Ovary (tissue), 7 donors: ENCODE measurements at regions not wholly inside any gene's neighbourhood (a gene's known extent, or its start where the extent isn't known, plus 50 kb on each side); places are given as distances from the start of the nearest gene placed in this dataset.

Source experiments
- DNase-seq, 5 donors: peaks; one replicate each; pipeline ENCODE4 v3.0.0-alpha.2; 2019 to 2020
- H3K27ac ChIP-seq, 2 donors: fragments of 200-600 bp; one replicate each; pipeline versions ENCODE4 v1.5.1 to v1.8.0; 2019 to 2022
- H3K27me3 ChIP-seq: fragments of 200-600 bp; one replicate; pipeline ENCODE4 v1.8.0; 2022
- H3K36me3 ChIP-seq: fragments of 200-600 bp; sonication (generic); one replicate; pipeline ENCODE4 v1.5.1; 2019
- H3K4me1 ChIP-seq: one replicate; pipeline ENCODE4 v1.8.1; 2013; ENCODE audit warnings: mild to moderate bottlenecking, moderate library complexity; ENCODE audit not compliant: insufficient read depth
- H3K4me3 ChIP-seq: fragments of 200-600 bp; sonication (generic); one replicate; pipeline ENCODE4 v1.5.1; 2017
- H3K9me3 ChIP-seq, 2 donors: fragments of 200-600 bp in 1 of 2; sonication (generic) in 1 of 2; one replicate each; pipeline versions ENCODE4 v1.5.1 to v1.8.1; 2013 to 2019; ENCODE audit warnings: mild to moderate bottlenecking in 1 of 2, moderate library complexity in 1 of 2
- EP300 ChIP-seq: sonication (generic); formaldehyde crosslinking; IDR thresholded peaks from one replicate; pipeline ENCODE4 v1.6.1; 2017; ENCODE audit warnings: antibody characterized with exemption
- POLR2A ChIP-seq: fragments of 450-650 bp; IDR thresholded peaks from one replicate; pipeline ENCODE4 v1.6.1; 2017; ENCODE audit warnings: antibody characterized with exemption, mild to moderate bottlenecking, moderate library complexity
- WGBS, 3 donors: extraction: QIAGEN DNeasy Blood & Tissue Kit in 1 of 3; methylation state at CpG; one replicate each; pipeline versions ENCODE4 v1.1.5 to v1.1.7; 2013 to 2017; 5-methylcytosine and 5-hydroxymethylcytosine counted together
- intact Hi-C, 4 donors: fragments of 100-400 bp; cut with DNase I; formaldehyde crosslinking; loops; one replicate each; pipeline versions ENCODE4 v1.11.0 to v1.15.1; 2022 to 2023
- TF ChIP-seq, protein P1 (sequence below), 3 donors: fragments of 450-650 bp in 2 of 3; fragments of 200-600 bp in 1 of 3; IDR thresholded peaks; one replicate each; pipeline versions ENCODE4 v1.5.1 to v1.8.0; 2016 to 2022; ENCODE audit warnings: antibody characterized with exemption in 3 of 3, mild to moderate bottlenecking in 1 of 3
- donor health status: DM: no; HTN: no; CAD: no; lungs with moderate emphysema.
- donor health status: DM: no; HTN: no; CAD: no.
- donor health status: Bipolar disorder and iron deficiency.
- donor health status: DM: no; HTN: no; CAD: no.
- donor health status: DM: yes; HTN: yes; CAD: no.

GRCh38 chr2:144067506-144067905, 452.4 kb downstream of the ZEB2 start:
- no peak for DNase-seq
- no peak overlapping the region for H3K27ac ChIP-seq
- no peaks in the 10 kb centered on the region for H3K4me1 ChIP-seq
- no peaks in the 10 kb centered on the region for H3K9me3 ChIP-seq
- H3K27me3 ChIP-seq = no peaks in the 10 kb centered on the region
- WGBS, 3 donors = 80 to 100% (median 87%) methylated on average over 2 of the region's 2 CpGs
- intact Hi-C loops = no loop called here
- no peaks in the 10 kb centered on the region for H3K36me3 ChIP-seq
- no peak for TF ChIP-seq EP300
- TF ChIP-seq, protein P1, sequence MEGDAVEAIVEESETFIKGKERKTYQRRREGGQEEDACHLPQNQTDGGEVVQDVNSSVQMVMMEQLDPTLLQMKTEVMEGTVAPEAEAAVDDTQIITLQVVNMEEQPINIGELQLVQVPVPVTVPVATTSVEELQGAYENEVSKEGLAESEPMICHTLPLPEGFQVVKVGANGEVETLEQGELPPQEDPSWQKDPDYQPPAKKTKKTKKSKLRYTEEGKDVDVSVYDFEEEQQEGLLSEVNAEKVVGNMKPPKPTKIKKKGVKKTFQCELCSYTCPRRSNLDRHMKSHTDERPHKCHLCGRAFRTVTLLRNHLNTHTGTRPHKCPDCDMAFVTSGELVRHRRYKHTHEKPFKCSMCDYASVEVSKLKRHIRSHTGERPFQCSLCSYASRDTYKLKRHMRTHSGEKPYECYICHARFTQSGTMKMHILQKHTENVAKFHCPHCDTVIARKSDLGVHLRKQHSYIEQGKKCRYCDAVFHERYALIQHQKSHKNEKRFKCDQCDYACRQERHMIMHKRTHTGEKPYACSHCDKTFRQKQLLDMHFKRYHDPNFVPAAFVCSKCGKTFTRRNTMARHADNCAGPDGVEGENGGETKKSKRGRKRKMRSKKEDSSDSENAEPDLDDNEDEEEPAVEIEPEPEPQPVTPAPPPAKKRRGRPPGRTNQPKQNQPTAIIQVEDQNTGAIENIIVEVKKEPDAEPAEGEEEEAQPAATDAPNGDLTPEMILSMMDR (IDR thresholded peaks at IDR 0.05) = no peak
- TF ChIP-seq POLR2A = no peak
- H3K4me3 ChIP-seq = no peak overlapping the region

- no peaks in the 10 kb centered on the region for H3K9me3 ChIP-seq
- no peaks in the 10 kb centered on the region for H3K36me3 ChIP-seq
- WGBS, 3 donors = 25 to 43% (median 30%) methylated on average over 1 of the region's 1 CpG
- no peaks in the 10 kb centered on the region for H3K4me1 ChIP-seq
- H3K27ac ChIP-seq = no peak overlapping the region
- intact Hi-C loops = no loop called here
- no peaks in the 10 kb centered on the region for H3K27me3 ChIP-seq
- H3K4me3 ChIP-seq = no peak overlapping the region
- TF ChIP-seq EP300 = no peak
- TF ChIP-seq POLR2A = no peak
- TF ChIP-seq, protein P1 (IDR thresholded peaks at IDR 0.05) = no peak
- DNase-seq = no peak
These were observed 456.3 kb downstream of the ZEB2 start for GRCh38 chr2:144063602-144064001.

DNA sequence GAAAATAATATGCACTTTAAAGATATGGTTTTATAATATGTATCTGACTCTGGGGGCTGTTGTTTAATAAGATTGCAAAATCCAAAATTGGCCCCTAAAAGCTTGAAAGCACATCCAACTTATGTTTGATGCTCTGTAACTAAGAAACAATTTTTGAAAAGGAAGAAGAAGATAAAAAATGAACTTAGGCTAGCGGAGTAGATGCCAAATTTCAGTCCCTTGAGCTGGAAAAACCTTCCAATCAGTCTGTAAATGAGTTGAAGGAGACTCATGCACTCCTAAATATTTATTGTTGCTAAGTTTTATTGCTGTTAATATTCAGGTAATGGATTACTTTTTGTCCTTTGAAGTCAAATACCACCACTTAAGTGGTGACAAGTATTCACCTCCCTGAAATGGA, 465.0 kb downstream of the ZEB2 start:
- no peak for DNase-seq
- TF ChIP-seq, protein P1 (IDR thresholded peaks at IDR 0.05) = no peak
- TF ChIP-seq EP300 (no peak), POLR2A (no peak)
- Histone ChIP-seq H3K36me3 (no peaks in the 10 kb centered on the region), H3K4me1 (no peaks in the 10 kb centered on the region), H3K27ac (no peak overlapping the region), H3K9me3 (no peaks in the 10 kb centered on the region), H3K27me3 (no peaks in the 10 kb centered on the region), H3K4me3 (no peak overlapping the region)
- intact Hi-C loops = no loop called here
- WGBS, 3 donors = 59 to 85% (median 70%) methylated on average over 1 of the region's 1 CpG

- WGBS, 3 donors = 95% methylated on average over 4 of the region's 4 CpGs
- no peaks in the 10 kb centered on the region for H3K27me3 ChIP-seq
- no peak for DNase-seq
- intact Hi-C loops = no loop called here
- no peaks in the 10 kb centered on the region for H3K4me1 ChIP-seq
- TF ChIP-seq EP300 (no peak), POLR2A (no peak)
- TF ChIP-seq, protein P1 (IDR thresholded peaks at IDR 0.05) = no peak
- H3K9me3 ChIP-seq = no peaks in the 10 kb centered on the region
- H3K36me3 ChIP-seq = no peaks in the 10 kb centered on the region
- H3K4me3 ChIP-seq = no peak overlapping the region
- no peak overlapping the region for H3K27ac ChIP-seq
These were observed 467.8 kb downstream of the ZEB2 start for GRCh38 chr2:144052083-144052482.

DNA sequence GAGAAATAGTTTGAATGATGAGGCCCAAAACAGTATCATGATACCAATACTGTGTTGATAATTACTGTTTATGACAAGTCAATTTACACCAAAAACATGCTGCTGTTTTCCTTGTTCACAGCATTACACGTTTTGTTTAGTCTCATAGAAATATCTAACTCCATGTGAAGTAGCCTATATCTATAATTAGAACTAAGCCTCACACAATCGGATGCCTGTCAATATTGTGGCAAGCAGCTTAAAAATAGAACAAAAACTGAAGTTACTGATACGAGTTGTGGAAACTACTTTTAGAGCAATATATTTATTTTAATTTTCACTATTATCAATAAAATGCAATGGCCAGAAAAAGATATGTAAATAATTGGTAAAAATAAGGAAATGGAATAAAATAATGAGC, 470.8 kb downstream of the ZEB2 start:
- no peak overlapping the region for H3K4me3 ChIP-seq
- H3K36me3 ChIP-seq = no peaks in the 10 kb centered on the region
- no peaks in the 10 kb centered on the region for H3K27me3 ChIP-seq
- TF ChIP-seq, protein P1 (IDR thresholded peaks at IDR 0.05) = no peak
- no peak for TF ChIP-seq EP300
- TF ChIP-seq POLR2A = no peak
- H3K27ac ChIP-seq = no peak overlapping the region
- intact Hi-C loops = no loop called here
- DNase-seq = no peak
- H3K4me1 ChIP-seq = no peaks in the 10 kb centered on the region
- WGBS, 3 donors = 51 to 65% (median 54%) methylated on average over 3 of the region's 3 CpGs
- H3K9me3 ChIP-seq = no peaks in the 10 kb centered on the region
